ENCODE measurements at regions not wholly inside any gene's neighbourhood (a gene's known extent, or its start where the extent isn't known, plus 50 kb on each side); places are given as distances from the start of the nearest gene placed in this dataset.
"Not testable (repeated sequence)": the region's sequence is repeated elsewhere in the genome, so short reads cannot be mapped to it uniquely, and the experiment has no call there.

DNA sequence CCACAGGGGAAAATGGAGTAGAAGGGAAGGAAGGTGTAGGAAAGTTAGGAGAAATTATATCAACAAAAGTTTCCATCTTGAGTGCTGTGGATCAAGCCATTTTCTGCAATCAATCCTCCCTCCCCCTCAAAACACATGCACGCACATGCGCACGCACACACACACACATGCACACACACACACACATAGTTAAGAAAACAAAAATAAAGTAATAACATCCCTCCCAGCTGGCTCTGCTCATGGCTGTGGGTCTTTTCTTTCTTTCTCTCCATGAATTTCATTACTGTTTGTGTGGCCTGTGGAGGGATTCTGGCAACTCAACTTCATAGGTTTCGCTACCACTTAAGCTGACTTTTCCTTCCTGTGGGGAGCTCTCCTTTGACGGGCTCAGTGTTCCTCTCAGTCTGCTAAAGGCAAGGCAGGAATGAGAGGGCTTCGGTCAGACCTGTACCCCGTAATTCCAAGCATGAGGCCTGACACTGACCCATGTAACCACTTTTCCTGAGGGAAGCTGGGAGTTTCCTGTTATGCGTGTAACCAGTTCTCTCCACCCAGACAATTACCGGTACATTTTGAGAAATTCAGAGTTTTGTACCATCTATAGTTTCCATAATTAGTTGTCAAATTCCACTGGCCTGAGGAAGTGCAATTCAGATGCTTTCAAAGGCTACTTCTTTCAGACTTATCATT is 79.8 kb downstream of the ZNF92 start:
- no peak for DNase-seq (ENCODE audit: low spot score)
- FAIRE-seq: no peak

DNA sequence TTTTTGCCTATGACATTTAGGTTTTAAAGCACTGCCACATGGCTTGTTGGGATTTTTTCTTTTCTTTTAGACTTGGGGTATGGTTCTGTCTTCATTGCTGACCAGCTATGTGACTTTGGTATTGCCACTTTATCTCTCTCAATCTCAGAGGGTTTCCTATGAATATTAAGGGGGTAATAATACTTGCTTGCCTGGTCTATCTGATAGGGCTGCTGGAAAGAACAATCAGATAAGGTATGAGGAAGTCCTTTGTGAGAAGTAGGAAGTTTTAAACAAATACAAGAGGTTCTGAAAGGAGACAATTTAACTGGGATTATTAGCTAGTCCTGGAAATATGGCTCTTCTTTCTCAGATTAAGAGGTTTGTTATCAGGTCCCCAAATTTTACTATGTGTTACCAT is 80.8 kb downstream of the ZNF92 start:
- DNase-seq (ENCODE audit: low spot score) (no peak), FAIRE-seq (no peak)

DNA sequence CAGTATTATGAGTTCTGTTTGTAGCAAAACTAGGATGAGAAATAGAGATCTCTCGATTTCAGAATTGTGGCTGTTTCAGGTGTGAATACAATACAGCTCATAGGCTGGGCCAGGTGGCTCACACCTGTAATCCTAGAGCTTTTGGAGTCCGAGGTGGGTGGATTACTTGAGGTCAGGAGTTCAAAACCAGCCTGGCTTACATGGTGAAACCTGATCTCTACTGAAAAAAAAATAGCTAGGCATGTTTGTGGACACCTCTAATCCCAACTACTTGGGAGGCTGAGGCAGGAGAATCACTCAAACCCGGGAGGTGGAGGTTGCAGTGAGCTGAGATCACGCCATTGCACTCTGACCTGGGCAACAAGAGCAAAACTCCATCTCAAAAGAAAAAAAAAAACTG is 81.4 kb downstream of the ZNF92 start:
- FAIRE-seq; DNase-seq (ENCODE audit: low spot score): not testable (repeated sequence)

DNA sequence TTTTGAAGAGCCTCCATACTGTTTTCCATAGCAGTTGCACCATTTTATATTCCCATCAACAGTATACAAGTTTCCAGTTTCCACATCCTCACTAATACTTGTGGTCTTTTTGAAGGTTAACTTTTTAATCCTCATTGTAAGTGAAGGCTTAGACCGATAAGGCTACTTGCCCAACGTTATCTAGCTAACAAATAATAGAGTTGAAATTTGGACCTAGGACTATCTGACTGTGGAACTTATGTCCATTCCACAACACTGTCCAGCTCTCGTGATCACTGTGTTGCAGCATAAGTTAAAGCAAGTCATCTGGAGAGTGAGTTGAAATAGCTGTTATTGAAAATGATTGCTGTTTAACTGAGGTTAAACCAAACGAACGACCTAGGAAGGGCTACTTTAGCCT is 84.0 kb downstream of the ZNF92 start:
- DNase-seq (ENCODE audit: low spot score): no peak
- FAIRE-seq: no peak

DNA sequence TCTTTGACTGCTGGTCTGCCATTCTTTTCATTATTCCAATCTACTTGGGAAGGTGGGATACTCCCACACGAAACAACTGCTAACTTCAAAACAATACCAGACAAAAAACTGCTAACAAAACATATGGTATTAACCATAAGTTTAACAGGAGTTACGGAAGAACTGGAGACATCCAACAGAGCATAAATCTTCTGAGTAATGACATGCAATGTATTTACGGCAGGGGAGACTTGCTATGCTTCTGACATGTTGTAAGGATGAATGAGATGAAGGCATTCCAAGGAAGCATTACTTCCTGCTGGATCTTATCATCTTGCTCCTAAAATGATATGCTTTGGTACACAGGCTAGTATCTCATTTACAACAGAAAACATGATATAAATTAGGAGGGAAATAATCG is 85.8 kb downstream of the ZNF92 start:
- no peak for FAIRE-seq
- no peak for DNase-seq (ENCODE audit: low spot score)

DNA sequence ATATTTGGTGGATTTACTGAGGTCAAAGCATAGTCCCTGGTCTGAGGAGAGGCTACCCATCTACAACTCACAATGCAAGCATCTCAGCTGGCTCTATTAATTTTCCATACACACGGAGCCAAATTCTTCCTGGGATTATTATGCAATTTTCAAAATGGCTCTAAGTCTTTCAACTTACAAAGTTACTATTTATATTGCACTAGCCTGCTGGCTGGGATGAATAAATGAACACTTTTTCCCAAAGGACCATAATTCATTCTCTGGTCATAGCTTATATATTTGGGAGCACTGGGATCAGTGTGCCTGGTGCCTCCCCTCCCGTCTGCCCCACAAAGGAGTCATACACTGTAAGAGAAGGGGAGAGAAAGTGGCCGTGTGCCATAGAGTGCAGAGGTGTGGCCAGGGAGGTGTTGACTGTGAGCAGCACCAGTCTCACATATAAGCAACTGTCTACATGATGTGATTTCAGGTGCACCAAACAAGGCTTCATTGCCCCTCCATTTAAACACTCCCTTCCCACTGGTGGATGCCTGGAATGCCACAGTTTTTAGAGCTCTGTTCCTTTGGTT is 88.6 kb downstream of the ZNF92 start:
- DNase-seq (ENCODE audit: low spot score) (no peak), FAIRE-seq (no peak)

DNA sequence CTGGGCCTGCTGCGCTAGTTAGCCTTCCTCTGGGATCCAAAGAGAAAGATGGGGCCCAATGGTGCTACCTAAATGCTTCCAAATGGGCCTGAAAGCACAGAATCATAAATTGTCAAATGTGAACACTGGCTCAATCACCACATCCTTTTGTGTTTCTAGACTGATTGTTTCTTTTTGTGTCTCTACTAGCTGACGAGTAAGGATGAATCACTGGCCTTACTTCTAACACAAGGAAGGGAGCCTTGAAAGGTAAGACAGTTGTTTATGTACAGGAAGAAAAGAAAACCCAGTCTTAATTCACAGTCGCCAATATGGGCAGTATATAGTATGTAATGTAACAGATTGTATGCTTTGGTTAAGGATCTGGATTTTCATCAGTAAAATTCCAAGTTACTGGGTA is 89.5 kb downstream of the ZNF92 start:
- FAIRE-seq: no peak
- DNase-seq (ENCODE audit: low spot score): no peak

DNA sequence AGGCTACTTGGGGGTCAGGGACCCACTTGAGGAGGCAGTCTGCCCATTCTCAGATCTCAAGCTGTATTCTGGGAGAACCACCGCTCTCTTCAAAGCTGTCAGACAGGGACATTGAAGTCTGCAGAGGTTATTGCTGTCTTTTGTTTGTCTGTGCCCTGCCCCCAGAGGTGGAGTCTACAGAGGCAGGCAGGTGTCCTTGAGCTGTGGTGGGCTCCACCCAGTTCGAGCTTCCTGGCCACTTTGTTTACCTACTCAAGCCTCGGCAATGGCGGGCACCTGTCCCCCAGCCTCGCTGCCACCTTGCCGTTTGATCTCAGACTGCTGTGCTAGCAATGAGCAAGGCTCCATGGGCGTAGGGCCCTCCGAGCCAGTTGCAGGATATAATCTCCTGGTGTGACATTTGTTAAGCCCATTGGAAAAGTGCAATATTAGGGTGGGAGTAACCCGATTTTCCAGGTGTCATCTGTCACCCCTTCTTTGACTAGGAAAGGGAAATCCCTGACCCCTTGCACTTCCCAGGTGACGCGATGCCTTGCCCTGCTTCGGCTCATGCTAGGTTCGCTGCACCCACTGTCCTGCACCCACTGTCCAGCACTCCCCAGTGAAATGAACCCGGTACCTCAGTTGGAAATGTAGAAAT is 96.4 kb downstream of the ZNF92 start:
- FAIRE-seq: not testable (repeated sequence)

DNA sequence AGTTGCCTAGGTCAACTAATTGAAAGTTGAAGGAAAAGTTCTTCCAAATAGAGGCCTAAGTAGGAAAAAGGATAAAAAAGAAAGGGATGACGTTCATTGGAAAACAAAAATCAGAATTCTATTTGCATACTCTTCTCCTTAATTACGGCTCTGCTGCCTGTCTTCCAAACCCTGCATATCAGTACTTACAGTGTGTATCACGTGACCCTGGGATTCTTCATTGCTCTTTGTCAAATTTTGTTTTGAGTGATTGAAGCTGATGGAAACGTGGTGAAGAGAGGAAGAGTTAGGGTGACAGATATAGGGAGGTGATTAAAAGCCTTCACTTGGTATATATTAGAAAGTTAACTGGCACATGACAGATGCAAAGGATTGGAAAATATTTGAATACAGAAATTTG is 97.9 kb downstream of the ZNF92 start:
- FAIRE-seq: no peak
- DNase-seq (ENCODE audit: low spot score): no peak

More for the DNA sequence above, 96.4 kb downstream of the ZNF92 start:
- not testable (repeated sequence) for DNase-seq (ENCODE audit: low spot score)

DNA sequence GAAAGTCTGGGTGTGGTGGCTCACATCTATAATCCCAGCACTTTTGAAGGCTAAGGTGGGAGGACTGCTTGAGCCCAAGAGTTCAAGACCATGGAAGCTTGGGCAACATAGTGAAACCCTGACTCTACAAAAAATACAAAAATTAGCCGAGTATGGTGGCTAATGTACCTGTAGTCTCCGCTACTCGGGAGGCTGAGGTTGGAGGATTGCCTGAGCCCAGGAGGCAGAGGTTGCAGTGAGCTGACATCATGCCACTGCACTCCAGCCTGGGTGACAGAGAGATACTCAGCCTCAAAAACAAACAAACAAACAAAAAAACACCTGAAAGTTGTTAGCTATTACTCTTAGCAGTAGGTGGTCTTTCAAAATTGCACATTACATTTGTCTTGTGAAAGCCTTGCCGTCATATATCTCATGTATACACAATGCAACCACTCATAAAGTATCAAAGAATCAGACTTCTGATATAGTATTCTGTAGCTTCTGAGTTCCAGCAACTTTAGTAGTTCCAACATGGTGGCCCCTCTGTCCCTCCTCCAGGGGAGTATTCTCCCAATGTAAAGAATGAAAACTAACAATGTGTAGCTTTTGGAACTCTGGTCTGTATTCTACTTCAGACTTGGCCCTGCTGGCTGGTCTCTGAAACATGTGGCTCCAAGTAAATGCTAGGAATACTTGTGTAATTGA is 101.5 kb downstream of the ZNF92 start:
- FAIRE-seq (no peak), DNase-seq (ENCODE audit: low spot score) (no peak)

DNA sequence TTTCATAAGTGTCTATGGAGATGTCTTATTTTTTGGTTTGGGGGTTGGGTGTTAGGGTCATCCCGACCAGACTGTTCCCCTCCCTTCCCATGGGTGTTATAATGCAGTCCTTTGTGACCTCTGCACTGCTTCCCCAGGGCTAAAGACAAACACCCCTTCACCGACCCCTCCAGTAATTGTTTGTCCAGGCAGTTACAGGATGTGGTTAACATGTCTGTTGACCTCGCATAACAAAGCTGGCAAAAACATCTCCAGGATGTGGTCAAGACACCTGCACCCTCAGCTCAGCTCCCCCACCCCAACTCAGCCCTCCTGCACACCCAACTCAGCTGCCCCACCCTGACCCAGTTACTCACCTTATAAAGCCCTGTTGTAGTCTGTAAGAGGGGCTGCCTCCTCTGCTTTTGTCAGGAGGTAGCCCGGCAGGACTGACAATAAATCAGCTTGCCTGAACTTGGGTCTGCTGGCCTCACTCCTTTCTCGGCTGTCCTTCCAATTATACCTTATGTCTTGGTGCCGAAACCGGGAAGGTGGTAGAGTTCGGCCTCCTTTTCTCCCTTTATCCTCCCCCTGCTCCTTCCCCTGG is 102.2 kb downstream of the ZNF92 start:
- FAIRE-seq (no peak), DNase-seq (ENCODE audit: low spot score) (no peak)

DNA sequence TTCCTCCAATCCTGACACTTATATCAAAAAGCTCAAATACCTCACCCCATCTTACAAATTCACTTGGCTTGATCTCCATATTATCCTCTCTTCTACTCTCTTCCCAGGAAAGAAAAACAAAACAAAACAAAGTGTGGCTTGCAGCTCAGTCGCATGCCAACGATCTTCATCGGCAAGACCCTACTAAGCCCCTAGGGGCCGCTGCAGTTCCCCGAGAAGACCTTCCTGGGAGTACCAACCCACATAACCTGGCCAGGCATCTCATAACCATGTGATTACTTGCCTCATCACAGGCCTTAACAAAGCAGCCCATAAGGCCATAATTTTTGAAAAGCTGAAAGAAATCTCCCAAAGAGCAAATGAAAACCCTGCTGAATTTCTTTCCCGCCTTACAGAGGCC is 103.7 kb downstream of the ZNF92 start:
- DNase-seq (ENCODE audit: low spot score) (no peak), FAIRE-seq (no peak)

DNA sequence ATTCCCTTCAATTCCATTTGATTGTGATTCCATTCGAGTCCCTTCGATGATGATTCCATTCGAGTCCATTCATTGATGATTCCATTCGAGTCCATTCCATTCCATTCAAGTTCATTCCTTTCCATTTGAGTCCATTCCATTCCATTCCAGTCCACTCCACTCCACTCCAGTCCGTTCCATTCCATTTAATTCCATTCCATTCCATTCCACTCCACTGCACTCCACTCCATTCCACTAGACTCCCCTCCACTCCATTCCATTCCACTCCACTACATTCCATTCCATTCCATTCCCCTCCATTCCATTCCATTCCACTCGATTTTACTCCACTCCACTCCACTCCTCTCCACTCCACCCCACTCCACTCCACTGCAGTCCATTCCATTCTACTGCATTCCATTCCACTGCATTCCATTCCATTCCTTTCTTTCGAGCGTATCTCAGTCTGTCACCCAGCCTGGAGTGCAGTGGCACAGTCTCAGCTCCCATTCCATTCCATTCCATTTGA is 115.7 kb downstream of the ZNF92 start:
- DNase-seq (ENCODE audit: low spot score): no peak
- FAIRE-seq: no peak

DNA sequence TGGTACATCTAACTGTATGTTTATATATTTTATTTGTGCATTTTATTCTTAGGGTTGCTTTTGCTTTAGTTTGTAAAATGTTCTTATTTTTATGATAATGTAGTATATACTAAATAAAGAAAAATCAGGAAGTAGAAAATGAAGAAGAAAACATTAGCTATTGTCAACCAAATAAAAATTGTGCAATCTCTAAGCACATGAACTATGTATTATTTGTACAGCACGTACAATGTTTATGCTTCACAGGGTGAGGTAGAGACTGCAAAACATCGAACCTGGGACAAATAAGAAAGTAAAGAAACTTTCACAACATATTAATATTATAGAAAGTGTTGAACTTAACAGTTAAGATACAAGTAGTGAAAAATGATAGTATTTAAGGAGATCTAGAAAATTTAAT is 123.0 kb downstream of the ZNF92 start:
- FAIRE-seq; DNase-seq (ENCODE audit: low spot score): not testable (repeated sequence)

DNA sequence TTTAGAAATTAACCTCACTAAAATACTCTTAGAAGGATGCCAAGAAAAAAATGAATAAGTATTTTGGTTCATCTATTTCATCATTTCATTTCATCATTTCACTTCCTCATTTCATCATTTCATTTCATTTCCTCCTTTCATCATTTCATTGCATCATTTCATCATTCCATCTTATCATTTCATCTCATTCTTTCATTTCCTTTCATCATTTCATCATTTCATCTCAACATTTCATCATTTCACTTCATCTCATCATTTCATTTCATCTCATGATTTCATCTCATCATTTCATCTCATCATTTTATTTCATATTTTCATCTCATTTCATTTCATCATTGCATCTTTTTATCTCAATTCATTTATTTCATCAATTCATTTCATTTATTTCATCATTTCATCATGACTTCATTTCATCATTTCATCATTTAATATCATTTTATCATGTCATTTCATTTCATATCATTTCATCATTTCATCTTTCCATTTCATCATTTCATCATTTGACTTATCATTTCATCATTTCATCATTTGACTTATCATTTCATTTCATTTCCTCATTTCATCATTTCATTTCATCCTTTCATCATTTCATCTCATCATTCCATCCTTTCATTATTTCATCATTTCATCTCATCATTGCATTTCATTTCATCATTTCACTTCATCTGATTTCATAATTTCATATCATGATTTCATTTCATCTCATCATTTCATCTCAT is 129.9 kb downstream of the ZNF92 start:
- DNase-seq (ENCODE audit: low spot score) (no peak), FAIRE-seq (no peak)

DNA sequence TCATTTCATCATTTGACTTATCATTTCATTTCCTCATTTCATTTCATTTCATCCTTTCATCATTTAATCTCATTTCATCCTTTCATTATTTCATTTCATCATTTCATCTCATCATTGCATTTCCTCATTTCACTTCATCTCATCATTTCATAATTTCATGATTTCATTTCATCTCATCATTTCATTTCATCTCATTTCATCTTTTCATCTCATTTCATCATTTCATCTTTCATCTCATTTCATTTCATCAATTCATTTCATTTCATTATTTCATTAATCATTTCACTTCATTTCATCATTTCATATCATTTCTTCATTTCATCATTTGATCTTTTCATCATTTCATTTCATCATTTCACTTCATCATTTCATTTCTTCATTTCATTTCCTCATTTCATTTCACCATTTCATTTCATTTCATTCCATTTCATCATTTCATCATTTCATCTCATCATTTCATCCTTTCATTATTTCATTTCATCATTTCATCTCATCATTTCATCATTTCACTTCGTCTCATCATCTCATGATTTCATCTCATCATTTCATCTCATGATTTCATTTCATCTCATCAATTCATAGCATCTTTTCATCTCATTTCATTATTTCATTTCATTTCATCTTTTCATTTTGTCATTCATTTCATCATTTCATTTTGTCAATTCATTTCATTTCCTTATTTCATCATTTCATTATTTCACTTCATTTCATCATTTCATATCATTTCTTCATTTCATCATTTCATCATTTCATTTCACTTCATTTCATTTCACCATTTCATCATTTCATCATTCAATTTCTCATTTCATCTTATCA is 131.1 kb downstream of the ZNF92 start:
- not testable (repeated sequence) for DNase-seq (ENCODE audit: low spot score); FAIRE-seq

DNA sequence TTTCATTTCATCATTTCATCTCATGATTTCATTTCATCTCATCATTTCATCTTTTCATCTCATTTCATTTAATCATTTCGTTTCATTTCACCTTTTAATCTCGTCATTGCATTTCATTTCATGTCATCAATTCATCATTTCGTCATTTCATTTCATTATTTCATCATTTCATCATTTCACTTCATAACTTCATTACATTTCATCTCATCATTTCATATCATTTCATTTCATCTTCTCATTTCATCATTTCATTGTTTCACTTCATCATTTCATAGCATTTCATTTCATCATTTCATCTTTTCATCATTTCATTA is 131.6 kb downstream of the ZNF92 start:
- DNase-seq (ENCODE audit: low spot score); FAIRE-seq: not testable (repeated sequence)

DNA sequence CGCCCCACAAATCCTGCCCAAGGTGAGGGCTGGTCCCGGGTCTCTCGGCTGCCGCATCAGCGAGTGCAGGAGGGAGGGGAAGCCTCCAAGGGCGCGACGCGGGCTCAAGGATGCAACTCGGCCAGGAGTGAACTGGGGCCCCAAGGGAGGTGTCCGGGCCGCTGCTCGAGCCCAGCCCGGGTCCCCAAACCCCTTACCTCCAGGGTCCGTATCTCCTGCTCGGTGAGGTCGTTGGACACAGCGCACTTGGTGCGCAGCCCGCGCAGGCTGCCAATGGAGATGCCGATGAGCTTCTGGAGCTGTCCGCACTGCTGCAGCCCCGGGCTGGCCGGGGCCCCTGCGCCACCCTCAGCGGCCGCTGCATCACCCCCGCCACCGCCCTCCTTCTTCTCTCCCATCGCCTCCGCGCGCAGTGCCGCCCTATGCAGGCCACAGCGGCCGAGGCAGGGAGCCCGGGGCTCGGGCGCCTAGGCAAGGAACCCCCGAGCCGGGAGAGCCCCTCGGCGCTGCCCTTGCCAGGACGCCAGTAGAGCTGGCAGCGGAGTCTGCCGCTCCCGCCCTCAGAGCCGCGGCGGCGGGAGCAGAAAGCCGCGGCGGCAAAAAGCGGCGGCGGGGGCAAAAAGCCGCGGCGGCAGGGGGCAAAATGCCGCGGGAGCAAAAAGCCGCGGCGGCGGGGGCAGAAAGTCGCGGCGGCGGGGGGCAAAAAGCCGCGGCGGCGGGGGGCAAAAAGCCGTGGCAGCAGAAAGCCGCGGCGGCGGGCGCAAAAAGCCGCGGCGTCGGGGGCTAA is 135.1 kb downstream of the ZNF92 start:
- not testable (repeated sequence) for FAIRE-seq

DNA sequence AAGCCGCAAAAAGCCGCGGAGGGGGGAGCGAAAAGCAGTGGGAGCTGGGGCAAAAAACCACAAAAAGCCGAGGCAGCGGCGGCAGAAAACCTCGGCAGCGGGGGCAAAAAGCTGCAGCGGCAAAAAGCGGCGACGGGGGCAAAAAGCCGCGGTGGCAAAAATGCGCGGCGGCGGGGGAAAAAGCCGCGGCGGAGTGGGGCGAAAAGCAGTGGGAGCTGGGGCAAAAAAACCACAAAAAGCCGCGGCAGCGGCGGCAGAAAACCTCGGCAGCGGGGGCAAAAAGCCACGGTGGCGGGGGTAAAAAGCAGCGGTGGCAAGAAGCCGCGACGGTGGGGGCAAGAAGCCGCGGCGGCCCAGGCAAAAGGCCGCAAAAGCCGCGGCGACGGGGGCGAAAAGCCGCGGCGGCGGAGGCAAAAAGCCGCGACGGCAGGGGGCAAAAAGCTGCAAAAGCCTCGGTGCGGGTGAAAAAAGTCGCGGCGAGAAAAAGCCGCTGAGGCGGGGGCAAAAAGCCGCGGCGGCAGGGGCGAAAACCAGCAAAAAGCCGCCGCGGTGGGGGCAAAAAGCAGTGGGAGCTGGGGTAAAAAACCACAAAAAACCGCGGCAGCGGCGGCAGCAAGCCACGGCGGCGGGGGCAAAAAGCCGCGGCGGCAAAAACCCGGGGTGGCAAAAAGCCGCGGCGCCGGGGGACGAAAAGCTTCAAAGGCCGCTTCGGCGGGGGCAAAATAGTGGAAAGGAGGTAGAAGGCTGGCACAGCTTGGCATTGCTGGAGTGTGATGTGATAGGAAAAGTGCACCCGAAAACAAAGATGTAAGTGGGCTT is 135.9 kb downstream of the ZNF92 start:
- DNase-seq (ENCODE audit: low spot score) (no peak), FAIRE-seq (no peak)

More for the DNA sequence above, 135.1 kb downstream of the ZNF92 start:
- not testable (repeated sequence) for DNase-seq (ENCODE audit: low spot score)

Data from RCC 7860 (cell line).